ENCODE measurements at regions not wholly inside any gene's neighbourhood (a gene's known extent, or its start where the extent isn't known, plus 50 kb on each side); places are given as distances from the start of the nearest gene placed in this dataset.

GRCh38 chr12:77754086-77754485 is 76.6 kb upstream of the NAV3 start:
- Histone ChIP-seq H3K27ac (ENCODE audit: low read depth in 1 of 2, low read length in 2 of 2) (no peak overlapping the region), H3K36me3 (ENCODE audit: control insufficient read depth in 1 of 2, insufficient read depth in 2 of 2, low read length in 1 of 2) (no peaks in the 10 kb centered on the region), H3K4me1 (ENCODE audit: control insufficient read depth in 1 of 2, insufficient read depth in 2 of 2, low read length in 2 of 2) (no peaks in the 10 kb centered on the region), H3K4me3 (ENCODE audit: low read length in 2 of 2) (no peak overlapping the region), H3K9me3 (ENCODE audit: control insufficient read depth, low read length) (no peaks in the 10 kb centered on the region), H3K27me3 (ENCODE audit: control insufficient read depth in 1 of 2, insufficient read depth in 2 of 2, low read length in 1 of 2) (no peaks in the 10 kb centered on the region)
- intact Hi-C loops (cut with DNase I): no loop called here
- WGBS, 2 donors: 86 to 88% methylated on average over 4 of the region's 4 CpGs
- DNase-seq (no peak), ATAC-seq (ENCODE audit: low FRiP score) (no peak)

- ATAC-seq (ENCODE audit: low FRiP score) (no peak), DNase-seq (no peak)
- no peaks in the 10 kb centered on the region for H3K36me3 ChIP-seq (ENCODE audit: control insufficient read depth in 1 of 2, insufficient read depth in 2 of 2, low read length in 1 of 2)
- H3K27me3 ChIP-seq (ENCODE audit: control insufficient read depth in 1 of 2, insufficient read depth in 2 of 2, low read length in 1 of 2): no peaks in the 10 kb centered on the region
- no peaks in the 10 kb centered on the region for H3K4me1 ChIP-seq (ENCODE audit: control insufficient read depth in 1 of 2, insufficient read depth in 2 of 2, low read length in 2 of 2)
- H3K27ac ChIP-seq (ENCODE audit: low read depth in 1 of 2, low read length in 2 of 2): no peak overlapping the region
- no peaks in the 10 kb centered on the region for H3K9me3 ChIP-seq (ENCODE audit: control insufficient read depth, low read length)
- WGBS, 2 donors: 13 to 27% methylated on average over 2 of the region's 2 CpGs
- intact Hi-C loops (cut with DNase I): no loop called here
- no peak overlapping the region for H3K4me3 ChIP-seq (ENCODE audit: low read length in 2 of 2)
These were observed 78.8 kb upstream of the NAV3 start for GRCh38 chr12:77751939-77752338.

DNA sequence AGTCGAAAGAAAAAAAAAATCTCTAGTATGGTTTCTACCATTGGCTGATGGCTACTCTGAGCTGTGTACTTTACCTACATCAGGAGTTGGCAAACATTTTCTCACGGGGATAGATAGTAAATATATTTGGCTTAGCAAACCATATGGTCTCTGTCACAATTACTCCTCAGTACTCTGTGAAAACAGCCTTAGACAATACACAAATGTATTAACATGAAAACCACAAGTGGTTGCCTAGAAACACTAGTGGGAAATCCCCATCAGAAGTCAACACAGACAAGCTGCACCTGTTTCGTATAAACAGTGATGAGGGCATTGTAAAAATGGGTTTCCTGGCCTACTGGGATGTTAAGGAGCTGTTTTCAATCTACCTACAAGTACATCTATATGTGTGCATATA is 84.6 kb upstream of the NAV3 start:
- intact Hi-C loops (cut with DNase I): no loop called here
- no peak for ATAC-seq (ENCODE audit: low FRiP score)
- no peaks in the 10 kb centered on the region for H3K27me3 ChIP-seq (ENCODE audit: control insufficient read depth in 1 of 2, insufficient read depth in 2 of 2, low read length in 1 of 2)

DNA sequence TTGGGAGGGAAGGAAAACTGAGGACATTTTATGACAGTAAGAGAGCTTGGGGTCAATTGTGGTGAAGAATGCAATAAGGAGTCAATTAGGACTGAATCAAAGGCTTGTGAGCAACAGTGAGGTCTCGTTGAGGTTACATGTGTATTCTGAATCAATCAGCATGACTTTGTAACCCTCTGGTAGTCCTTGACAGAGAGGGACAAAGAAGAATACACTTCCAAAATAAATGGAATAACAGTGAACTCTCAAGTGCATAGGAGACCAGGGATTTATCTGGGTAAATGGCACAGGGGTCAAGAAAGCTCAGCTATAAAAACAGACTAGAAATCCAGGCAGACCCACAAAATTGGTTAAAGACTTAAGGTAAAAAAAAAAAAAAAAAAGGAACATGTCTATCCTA is 85.1 kb upstream of the NAV3 start:
- Histone ChIP-seq H3K4me1 (ENCODE audit: control insufficient read depth in 1 of 2, insufficient read depth in 2 of 2, low read length in 2 of 2) (no peaks in the 10 kb centered on the region), H3K9me3 (ENCODE audit: control insufficient read depth, low read length) (no peaks in the 10 kb centered on the region), H3K36me3 (ENCODE audit: control insufficient read depth in 1 of 2, insufficient read depth in 2 of 2, low read length in 1 of 2) (no peaks in the 10 kb centered on the region), H3K27me3 (ENCODE audit: control insufficient read depth in 1 of 2, insufficient read depth in 2 of 2, low read length in 1 of 2) (no peaks in the 10 kb centered on the region), H3K4me3 (ENCODE audit: low read length in 2 of 2) (no peak overlapping the region), H3K27ac (ENCODE audit: low read depth in 1 of 2, low read length in 2 of 2) (no peak overlapping the region)
- intact Hi-C loops (cut with DNase I): no loop called here
- no peak for ATAC-seq (ENCODE audit: low FRiP score)
- DNase-seq: no peak
- 19 to 24% methylated on average over 1 of the region's 1 CpG for WGBS, 2 donors

More for the DNA sequence above, 84.6 kb upstream of the NAV3 start:
- Histone ChIP-seq H3K27ac (ENCODE audit: low read depth in 1 of 2, low read length in 2 of 2) (no peak overlapping the region), H3K36me3 (ENCODE audit: control insufficient read depth in 1 of 2, insufficient read depth in 2 of 2, low read length in 1 of 2) (no peaks in the 10 kb centered on the region), H3K4me1 (ENCODE audit: control insufficient read depth in 1 of 2, insufficient read depth in 2 of 2, low read length in 2 of 2) (no peaks in the 10 kb centered on the region), H3K4me3 (ENCODE audit: low read length in 2 of 2) (no peak overlapping the region), H3K9me3 (ENCODE audit: control insufficient read depth, low read length) (no peaks in the 10 kb centered on the region)
- DNase-seq: no peak
- 78 to 79% methylated on average over 3 of the region's 3 CpGs for WGBS, 2 donors

- ATAC-seq (ENCODE audit: low FRiP score) (no peak), DNase-seq (no peak)
- Histone ChIP-seq H3K9me3 (ENCODE audit: control insufficient read depth, low read length) (no peaks in the 10 kb centered on the region), H3K4me1 (ENCODE audit: control insufficient read depth in 1 of 2, insufficient read depth in 2 of 2, low read length in 2 of 2) (no peaks in the 10 kb centered on the region), H3K27ac (ENCODE audit: low read depth in 1 of 2, low read length in 2 of 2) (no peak overlapping the region), H3K4me3 (ENCODE audit: low read length in 2 of 2) (no peak overlapping the region), H3K27me3 (ENCODE audit: control insufficient read depth in 1 of 2, insufficient read depth in 2 of 2, low read length in 1 of 2) (no peaks in the 10 kb centered on the region), H3K36me3 (ENCODE audit: control insufficient read depth in 1 of 2, insufficient read depth in 2 of 2, low read length in 1 of 2) (no peaks in the 10 kb centered on the region)
- WGBS, 2 donors: 42 to 53% methylated on average over 1 of the region's 1 CpG
- intact Hi-C loops (cut with DNase I): no loop called here
These were observed 88.1 kb upstream of the NAV3 start for GRCh38 chr12:77742631-77743030.

DNA sequence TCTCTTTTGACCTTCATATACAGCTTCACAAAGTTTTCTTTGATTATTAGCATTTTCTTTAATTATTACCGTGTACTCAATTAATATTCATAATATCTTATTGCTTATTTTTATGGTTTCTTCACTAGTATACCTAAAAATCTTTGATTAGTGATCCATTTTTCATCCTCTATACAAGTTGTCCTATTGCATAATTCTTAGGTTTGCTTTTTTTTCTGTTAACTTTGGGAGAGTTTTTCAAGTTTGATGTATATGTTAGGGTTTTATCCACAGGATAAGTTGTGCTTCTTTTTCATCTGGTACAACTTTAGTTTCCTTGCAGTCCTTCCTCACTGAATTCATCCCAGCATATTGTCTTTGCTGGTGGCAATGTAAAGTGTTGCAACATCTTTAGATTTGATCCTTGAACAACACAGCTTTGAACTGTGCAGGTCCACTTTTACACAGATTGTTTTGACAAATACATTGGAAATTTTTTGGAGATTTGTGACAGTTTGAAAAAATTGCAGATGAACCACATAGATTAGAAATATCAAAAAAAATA is 88.6 kb upstream of the NAV3 start:
- H3K4me3 ChIP-seq (ENCODE audit: low read length in 2 of 2): no peak overlapping the region
- intact Hi-C loops (cut with DNase I): no loop called here
- no peaks in the 10 kb centered on the region for H3K36me3 ChIP-seq (ENCODE audit: control insufficient read depth in 1 of 2, insufficient read depth in 2 of 2, low read length in 1 of 2)
- ATAC-seq (ENCODE audit: low FRiP score) (no peak), DNase-seq (no peak)
- no peaks in the 10 kb centered on the region for H3K4me1 ChIP-seq (ENCODE audit: control insufficient read depth in 1 of 2, insufficient read depth in 2 of 2, low read length in 2 of 2)
- WGBS, 2 donors: 88 to 90% methylated on average over 1 of the region's 1 CpG
- no peak overlapping the region for H3K27ac ChIP-seq (ENCODE audit: low read depth in 1 of 2, low read length in 2 of 2)
- no peaks in the 10 kb centered on the region for H3K27me3 ChIP-seq (ENCODE audit: control insufficient read depth in 1 of 2, insufficient read depth in 2 of 2, low read length in 1 of 2)
- H3K9me3 ChIP-seq (ENCODE audit: control insufficient read depth, low read length): peaks cover under 1% of the 10 kb centered on the region

- no peak for DNase-seq
- H3K27me3 ChIP-seq (ENCODE audit: control insufficient read depth in 1 of 2, insufficient read depth in 2 of 2, low read length in 1 of 2): no peaks in the 10 kb centered on the region
- 96 to 98% methylated on average over 6 of the region's 6 CpGs for WGBS, 2 donors
- no peak overlapping the region for H3K4me3 ChIP-seq (ENCODE audit: low read length in 2 of 2)
- H3K36me3 ChIP-seq (ENCODE audit: control insufficient read depth in 1 of 2, insufficient read depth in 2 of 2, low read length in 1 of 2): no peaks in the 10 kb centered on the region
- no peaks in the 10 kb centered on the region for H3K4me1 ChIP-seq (ENCODE audit: control insufficient read depth in 1 of 2, insufficient read depth in 2 of 2, low read length in 2 of 2)
- intact Hi-C loops (cut with DNase I): no loop called here
- H3K9me3 ChIP-seq (ENCODE audit: control insufficient read depth, low read length): peaks cover 3% of the 10 kb centered on the region
- H3K27ac ChIP-seq (ENCODE audit: low read depth in 1 of 2, low read length in 2 of 2): no peak overlapping the region
- no peak for ATAC-seq (ENCODE audit: low FRiP score)
These were observed 94.3 kb upstream of the NAV3 start for GRCh38 chr12:77736219-77736965.

- peak; percentile 65 for ATAC-seq (ENCODE audit: low FRiP score)
- intact Hi-C loops (cut with DNase I): no loop called here
- DNase-seq: no peak
These were observed 96.3 kb upstream of the NAV3 start for GRCh38 chr12:77734214-77734883.

GRCh38 chr12:77728018-77728417 is 102.7 kb upstream of the NAV3 start:
- Histone ChIP-seq H3K4me1 (ENCODE audit: control insufficient read depth in 1 of 2, insufficient read depth in 2 of 2, low read length in 2 of 2) (no peaks in the 10 kb centered on the region), H3K4me3 (ENCODE audit: low read length in 2 of 2) (no peak overlapping the region), H3K27ac (ENCODE audit: low read depth in 1 of 2, low read length in 2 of 2) (no peak overlapping the region), H3K9me3 (ENCODE audit: control insufficient read depth, low read length) (no peaks in the 10 kb centered on the region), H3K36me3 (ENCODE audit: control insufficient read depth in 1 of 2, insufficient read depth in 2 of 2, low read length in 1 of 2) (no peaks in the 10 kb centered on the region), H3K27me3 (ENCODE audit: control insufficient read depth in 1 of 2, insufficient read depth in 2 of 2, low read length in 1 of 2) (no peaks in the 10 kb centered on the region)
- intact Hi-C loops (cut with DNase I): loop anchor here in 1 of 2 donors (10.0 kb wide), 1 partner anchor 197 kb away; no protein-coding TSS in a partner anchor
- DNase-seq (no peak), ATAC-seq (ENCODE audit: low FRiP score) (no peak)
- WGBS, 2 donors: 60 to 69% methylated on average over 2 of the region's 2 CpGs

More at GRCh38 chr12:77734214-77734883, 96.3 kb upstream of the NAV3 start:
- H3K9me3 ChIP-seq (ENCODE audit: control insufficient read depth, low read length): peaks cover 3% of the 10 kb centered on the region
- no peak overlapping the region for H3K27ac ChIP-seq (ENCODE audit: low read depth in 1 of 2, low read length in 2 of 2)
- WGBS, 2 donors: 53 to 60% methylated on average over 4 of the region's 4 CpGs
- H3K27me3 ChIP-seq (ENCODE audit: control insufficient read depth in 1 of 2, insufficient read depth in 2 of 2, low read length in 1 of 2): no peaks in the 10 kb centered on the region
- H3K4me3 ChIP-seq (ENCODE audit: low read length in 2 of 2): no peak overlapping the region
- no peaks in the 10 kb centered on the region for H3K4me1 ChIP-seq (ENCODE audit: control insufficient read depth in 1 of 2, insufficient read depth in 2 of 2, low read length in 2 of 2)
- no peaks in the 10 kb centered on the region for H3K36me3 ChIP-seq (ENCODE audit: control insufficient read depth in 1 of 2, insufficient read depth in 2 of 2, low read length in 1 of 2)
